ENCODE measurements at regions not wholly inside any gene's neighbourhood (a gene's known extent, or its start where the extent isn't known, plus 50 kb on each side); places are given as distances from the start of the nearest gene placed in this dataset.
A peak's percentile ranks its signal among the peaks of the same experiment; 100 is the strongest.

DNA sequence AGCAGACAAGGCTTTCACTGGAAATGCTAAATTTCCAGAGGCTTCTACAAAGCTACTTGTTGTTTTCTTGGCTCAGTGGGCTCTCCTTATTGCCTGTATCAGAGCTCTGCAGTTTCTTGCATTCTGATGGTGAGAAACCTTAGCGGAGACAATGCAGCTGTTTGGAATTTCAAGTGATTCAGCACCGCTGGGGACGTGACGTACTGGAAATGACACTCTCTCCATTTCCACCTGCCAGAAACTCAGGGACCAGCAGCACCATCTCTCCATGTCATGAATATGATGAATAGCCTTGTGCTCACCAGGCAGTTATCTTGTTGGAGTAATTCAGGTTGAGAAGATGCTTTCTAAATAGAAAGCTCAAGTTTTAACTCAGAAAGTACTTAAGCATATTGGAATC lies 497.2 kb upstream of the DEPDC1 start:
- DNase-seq (ENCODE audit: extremely low read depth, low read depth), result no peak
- TF ChIP-seq CTCF (IDR thresholded peaks at IDR 0.05; ENCODE audit: low read depth, low read length, missing control alignments), result no peak
- no peak overlapping the region for H3K4me3 ChIP-seq (replicated peaks; ENCODE audit: low read depth, low read length)

- no peak for TF ChIP-seq CTCF (IDR thresholded peaks at IDR 0.05; ENCODE audit: low read depth, low read length, missing control alignments)
- H3K4me3 ChIP-seq (replicated peaks; ENCODE audit: low read depth, low read length), result no peak overlapping the region
- DNase-seq (ENCODE audit: extremely low read depth, low read depth), result no peak
Measured at GRCh38 chr1:69016468-69016867, 519.6 kb upstream of the DEPDC1 start.

DNA sequence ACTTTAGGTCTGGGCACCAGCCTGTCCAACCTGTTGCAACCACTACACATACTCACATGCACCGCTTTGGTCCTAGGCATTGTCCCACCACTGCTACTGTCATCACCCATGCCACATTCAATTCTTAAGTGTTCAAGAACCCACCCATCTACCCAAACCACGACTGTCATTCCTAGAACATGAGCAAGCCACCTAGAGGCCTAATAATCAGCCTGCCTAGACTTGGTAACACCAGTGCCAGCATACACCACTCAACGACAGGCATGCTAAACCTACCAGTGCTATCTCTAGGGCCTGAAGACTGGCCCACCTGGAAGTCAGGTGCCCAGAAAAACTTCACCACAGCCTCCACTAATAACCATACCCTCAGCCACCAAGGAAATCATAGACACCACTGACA lies 532.8 kb upstream of the DEPDC1 start:
- H3K4me3 ChIP-seq (replicated peaks; ENCODE audit: low read depth, low read length), result no peak overlapping the region
- DNase-seq (ENCODE audit: extremely low read depth, low read depth), result no peak
- TF ChIP-seq CTCF (IDR thresholded peaks at IDR 0.05; ENCODE audit: low read depth, low read length, missing control alignments), result no peak

DNA sequence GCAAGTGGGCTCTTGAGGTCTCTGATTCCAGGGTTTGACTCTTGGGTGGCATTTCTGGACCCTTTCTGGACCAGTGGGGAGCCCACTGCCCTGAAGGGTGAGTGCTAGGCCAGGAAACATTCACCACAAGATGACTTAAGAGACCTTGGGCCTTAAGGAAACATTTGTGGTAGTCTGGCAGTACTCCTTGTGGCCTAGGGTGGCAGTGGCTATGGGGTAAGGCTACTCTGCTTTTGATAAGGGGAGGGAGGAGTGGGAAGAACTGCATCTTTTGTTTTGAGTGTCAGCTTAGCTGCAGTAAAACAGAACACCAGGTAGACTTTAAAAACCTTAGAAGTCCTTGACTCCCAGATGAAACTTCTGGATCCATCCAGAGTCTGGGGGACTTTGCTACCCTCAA lies 529.3 kb upstream of the LRRC7 start:
- TF ChIP-seq CTCF (IDR thresholded peaks at IDR 0.05; ENCODE audit: low read depth, low read length, missing control alignments), result no peak
- DNase-seq (ENCODE audit: extremely low read depth, low read depth), result no peak
- no peak overlapping the region for H3K4me3 ChIP-seq (replicated peaks; ENCODE audit: low read depth, low read length)

DNA sequence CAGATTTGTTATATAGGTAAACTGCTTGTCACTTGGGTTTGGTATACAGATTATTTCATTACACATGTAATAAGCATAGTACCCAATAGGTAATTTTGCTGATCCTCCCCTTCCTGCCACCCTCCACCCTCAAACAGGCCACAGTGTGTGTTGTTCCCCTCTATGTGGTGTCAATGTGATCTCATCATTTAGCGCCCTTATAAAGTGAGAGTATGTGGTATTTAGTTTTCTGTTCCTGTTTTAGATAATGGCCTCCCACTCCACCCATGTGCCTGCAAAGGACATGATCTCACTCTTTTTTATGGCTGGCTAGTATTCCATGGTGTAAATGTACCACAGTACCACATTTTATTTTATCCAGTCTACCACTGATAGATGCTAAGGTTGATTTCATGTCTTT lies 522.1 kb upstream of the LRRC7 start:
- DNase-seq (ENCODE audit: extremely low read depth, low read depth), result no peak
- no peak overlapping the region for H3K4me3 ChIP-seq (replicated peaks; ENCODE audit: low read depth, low read length)
- no peak for TF ChIP-seq CTCF (IDR thresholded peaks at IDR 0.05; ENCODE audit: low read depth, low read length, missing control alignments)

DNA sequence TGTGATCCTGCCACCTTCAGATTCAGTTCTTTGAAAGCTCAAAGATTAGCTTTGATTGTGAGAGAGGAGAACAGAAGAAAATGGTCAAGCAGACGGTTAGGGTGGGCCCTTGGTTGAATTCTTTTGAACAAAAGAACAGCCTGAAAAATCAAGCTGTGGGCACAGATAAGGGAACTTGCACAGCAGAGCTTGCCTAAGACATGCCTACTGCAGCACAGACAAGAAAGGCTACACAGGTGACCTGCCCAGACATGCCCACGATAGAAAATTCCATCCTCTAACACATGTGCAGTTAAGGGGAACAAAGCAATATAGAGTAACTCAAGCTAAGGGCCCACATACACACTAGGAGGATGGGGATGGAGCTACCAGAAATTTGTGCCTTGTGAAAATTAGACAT lies 512.5 kb upstream of the LRRC7 start:
- H3K4me3 ChIP-seq (replicated peaks; ENCODE audit: low read depth, low read length), result no peak overlapping the region
- no peak for TF ChIP-seq CTCF (IDR thresholded peaks at IDR 0.05; ENCODE audit: low read depth, low read length, missing control alignments)
- peak; percentile 16 for DNase-seq (ENCODE audit: extremely low read depth, low read depth)

- no peak for TF ChIP-seq CTCF (IDR thresholded peaks at IDR 0.05; ENCODE audit: low read depth, low read length, missing control alignments)
- no peak overlapping the region for H3K4me3 ChIP-seq (replicated peaks; ENCODE audit: low read depth, low read length)
- no peak for DNase-seq (ENCODE audit: extremely low read depth, low read depth)
Measured at GRCh38 chr1:69058454-69058853, 509.3 kb upstream of the LRRC7 start.
